PC-9 (cell line): ENCODE measurements at regions not wholly inside any gene's neighbourhood (a gene's known extent, or its start where the extent isn't known, plus 50 kb on each side); places are given as distances from the start of the nearest gene placed in this dataset.

ENCODE experiments used
- BruUV-seq: library from RNA; stranded (reverse); fragments of 400-500 nt; replicated peaks from 2 replicates; lab custom pipeline; 2021; lab: Mats Ljungman, UMichigan
- CTCF ChIA-PET: fragments of 300-600 bp; sonication (Branson Sonifier 250); formaldehyde crosslinking; loops from one replicate; lab custom pipeline; 2022; ENCODE audit warnings: antibody characterized with exemption; lab: Charles Lee
- POLR2A ChIA-PET: fragments of 300-600 bp; sonication (Branson Sonifier 250); formaldehyde crosslinking; loops from one replicate; lab custom pipeline; 2022; ENCODE audit warnings: antibody characterized with exemption; ENCODE audit not compliant: unreplicated experiment; lab: Charles Lee
- DNase-seq, 2 experiments: peaks; one replicate each; pipeline versions ENCODE4 v3.0.0 to v3.0.0-alpha.2; 2015 to 2022; ENCODE audit warnings: mixed read lengths in 1 of 2
- H2AFZ ChIP-seq: fragments of 200-600 bp; sonication (generic); 2 replicates; pipeline ENCODE4 v1.8.1; 2017; ENCODE audit warnings: antibody characterized with exemption
- H3F3A ChIP-seq: fragments of 200-600 bp; sonication (generic); 2 replicates; pipeline ENCODE4 v1.8.1; 2017; ENCODE audit warnings: antibody characterized with exemption, mild to moderate bottlenecking, low read depth; ENCODE audit not compliant: insufficient read depth
- H3K27ac ChIP-seq: fragments of 200-600 bp; sonication (generic); 2 replicates; pipeline ENCODE4 v1.6.1; 2016; ENCODE audit warnings: mixed run types
- H3K27me3 ChIP-seq: fragments of 200-600 bp; sonication (generic); 2 replicates; pipeline ENCODE4 v1.6.1; 2016; ENCODE audit warnings: low read depth, mixed run types; ENCODE audit not compliant: insufficient read depth
- H3K36me3 ChIP-seq: fragments of 200-600 bp; sonication (generic); 2 replicates; pipeline ENCODE4 v1.6.1; 2016; ENCODE audit warnings: low read depth, mixed run types
- H3K4me1 ChIP-seq: fragments of 200-600 bp; sonication (generic); replicated peaks from 2 replicates; pipeline ENCODE4 v1.6.1; 2016; ENCODE audit warnings: mixed run types; ENCODE audit not compliant: insufficient read depth
- H3K4me2 ChIP-seq: fragments of 200-600 bp; sonication (generic); 2 replicates; pipeline ENCODE4 v1.6.1; 2017; ENCODE audit warnings: mixed run types
- H3K4me3 ChIP-seq: fragments of 200-600 bp; sonication (generic); 2 replicates; pipeline ENCODE4 v1.6.1; 2016; ENCODE audit warnings: mixed run types
- H3K79me2 ChIP-seq: fragments of 200-600 bp; sonication (generic); 2 replicates; pipeline ENCODE4 v1.6.1; 2017; ENCODE audit warnings: low read depth, mixed run types
- H3K9me2 ChIP-seq: fragments of 200-600 bp; sonication (generic); 2 replicates; pipeline ENCODE4 v1.8.1; 2017; ENCODE audit warnings: mild to moderate bottlenecking; ENCODE audit not compliant: insufficient read depth
- H3K9me3 ChIP-seq: fragments of 200-600 bp; sonication (generic); 2 replicates; pipeline ENCODE4 v1.8.1; 2016; ENCODE audit warnings: low read depth; ENCODE audit not compliant: insufficient read depth
- H4K20me1 ChIP-seq: fragments of 200-600 bp; sonication (generic); 2 replicates; pipeline ENCODE4 v1.8.1; 2017; ENCODE audit not compliant: insufficient read depth
- CTCF ChIP-seq: fragments of 200-600 bp; sonication (generic); conservative IDR thresholded peaks from 2 replicates; pipeline ENCODE4 v1.6.1; 2017; ENCODE audit warnings: mixed run types, antibody characterized with exemption, mild to moderate bottlenecking, moderate library complexity
- EZH2 ChIP-seq: fragments of 200-600 bp; sonication (generic); IDR thresholded peaks from 2 replicates; pipeline ENCODE4 v1.8.0; 2017; ENCODE audit warnings: antibody characterized with exemption, low read depth
- intact Hi-C: fragments of 100-400 bp; cut with micrococcal nuclease; formaldehyde crosslinking; loops from one replicate; pipeline ENCODE4 v1.10.0; 2022; ENCODE audit not compliant: unreplicated experiment

DNA sequence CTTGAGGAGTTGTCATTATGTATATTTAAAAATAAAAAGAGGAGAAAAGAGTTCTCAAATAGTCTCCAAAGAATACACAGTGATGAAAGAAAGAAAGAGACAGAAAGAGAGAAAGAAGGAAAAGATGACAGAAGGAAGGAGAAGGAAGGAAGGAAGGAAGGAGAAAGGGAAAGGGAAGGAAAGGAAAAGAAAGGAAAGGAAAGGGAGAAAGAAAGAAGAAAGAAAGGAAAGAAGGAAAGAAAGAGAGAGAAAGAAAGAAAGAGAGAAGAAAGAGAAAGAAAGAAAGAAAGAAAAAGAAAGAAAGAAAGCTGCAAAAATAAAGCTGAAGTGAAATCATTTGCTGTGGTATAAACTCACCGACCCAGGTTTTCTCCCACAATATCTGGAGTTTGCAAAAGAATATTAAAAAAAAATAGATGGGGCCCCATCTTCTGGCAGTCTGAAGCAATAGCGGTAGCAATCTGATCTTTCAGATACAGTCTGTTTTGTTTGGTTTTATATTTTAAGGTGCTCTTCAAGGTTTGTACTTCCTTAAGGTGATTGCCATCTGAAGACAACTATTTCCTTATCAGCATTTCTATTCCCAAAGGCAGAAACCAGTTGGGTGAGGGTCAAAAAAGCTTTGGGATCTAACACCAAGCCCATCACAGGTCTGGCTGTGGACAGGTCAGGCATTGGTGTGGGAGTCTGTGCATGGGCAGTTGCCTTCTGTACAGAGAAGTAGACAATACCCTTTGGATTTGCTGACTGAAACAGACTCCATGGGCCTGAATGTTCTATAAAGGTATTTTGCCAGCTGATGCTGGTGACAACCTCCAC is 160.4 kb downstream of the CPEB2 start:
- Histone ChIP-seq H3K27ac (no peak overlapping the region), H3K27me3 (no peaks in the 10 kb centered on the region), H3K9me3 (no peaks in the 10 kb centered on the region), H3K9me2 (no peaks in the 10 kb centered on the region), H3K79me2 (no peaks in the 10 kb centered on the region), H2AFZ (no peak overlapping the region), H3K4me3 (no peak overlapping the region), H3K4me2 (no peak overlapping the region), H3K4me1 (peaks cover 15% of the 10 kb centered on the region), H3F3A (no peaks in the 10 kb centered on the region), H3K36me3 (no peaks in the 10 kb centered on the region), H4K20me1 (no peaks in the 10 kb centered on the region)
- intact Hi-C loops = loop anchor here (1.0 to 10.0 kb wide), 3 partner anchors 156 to 1506 kb away; no protein-coding TSS in a partner anchor
- BruUV-seq = no TSS peak
- peak in 1 of 2 experiments; percentile 48 for DNase-seq
- peak; percentile 51; the same call in 1 of the 2 replicates for TF ChIP-seq CTCF
- no peak for TF ChIP-seq EZH2
- ChIA-PET POLR2A (no interaction called here), CTCF (interaction anchor here (0.7 kb wide), 1 partner anchor 38 kb away, joined by 4 read pairs; no protein-coding TSS in a partner anchor)

DNA sequence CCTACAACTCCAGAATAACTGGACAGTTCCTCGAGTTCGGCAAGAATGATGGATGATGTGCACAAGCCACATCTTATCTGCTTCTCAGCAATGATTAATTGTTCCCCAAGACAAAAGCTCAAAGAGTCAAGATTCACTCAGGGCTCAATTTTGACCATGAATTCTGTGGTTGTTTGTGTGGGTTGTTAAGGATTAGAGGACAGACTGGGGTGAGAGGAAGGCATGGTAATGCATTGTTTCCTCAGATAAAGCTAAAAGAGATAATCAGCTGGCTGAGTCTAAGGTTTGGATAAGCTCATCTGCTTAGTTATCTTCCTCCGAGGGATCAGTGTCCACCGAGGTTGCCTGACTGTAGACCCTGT is 161.0 kb downstream of the CPEB2 start:
- H3K4me2 ChIP-seq = no peak overlapping the region
- H3K4me3 ChIP-seq = no peak overlapping the region
- no peak for TF ChIP-seq EZH2
- no peak for TF ChIP-seq CTCF
- DNase-seq = no peak
- H3K79me2 ChIP-seq = no peaks in the 10 kb centered on the region
- no TSS peak for BruUV-seq
- no peaks in the 10 kb centered on the region for H3K27me3 ChIP-seq
- no peaks in the 10 kb centered on the region for H3K9me2 ChIP-seq
- no peak overlapping the region for H3K27ac ChIP-seq
- ChIA-PET POLR2A (no interaction called here), CTCF (interaction anchor here (1.1 kb wide), 1 partner anchor 129 kb away, joined by 3 read pairs; no protein-coding TSS in a partner anchor)
- no peak overlapping the region for H2AFZ ChIP-seq
- no peaks in the 10 kb centered on the region for H3K36me3 ChIP-seq
- H3F3A ChIP-seq = no peaks in the 10 kb centered on the region
- H3K9me3 ChIP-seq = no peaks in the 10 kb centered on the region
- H4K20me1 ChIP-seq = no peaks in the 10 kb centered on the region
- H3K4me1 ChIP-seq = peaks cover 15% of the 10 kb centered on the region
- intact Hi-C loops = loop anchor here (2.0 to 10.0 kb wide), 2 partner anchors 288 to 1506 kb away; no protein-coding TSS in a partner anchor

- H3F3A ChIP-seq = no peaks in the 10 kb centered on the region
- H3K36me3 ChIP-seq = no peaks in the 10 kb centered on the region
- intact Hi-C loops = loop anchor here (10.0 kb wide), 1 partner anchor 290 kb away; no protein-coding TSS in a partner anchor
- H3K9me2 ChIP-seq = no peaks in the 10 kb centered on the region
- no peaks in the 10 kb centered on the region for H4K20me1 ChIP-seq
- no peaks in the 10 kb centered on the region for H3K79me2 ChIP-seq
- no TSS peak for BruUV-seq
- H3K4me2 ChIP-seq = no peak overlapping the region
- H3K27ac ChIP-seq = no peak overlapping the region
- peaks cover 15% of the 10 kb centered on the region for H3K4me1 ChIP-seq
- no peaks in the 10 kb centered on the region for H3K9me3 ChIP-seq
- CTCF ChIA-PET = no interaction called here
- H3K4me3 ChIP-seq = no peak overlapping the region
- no peak overlapping the region for H2AFZ ChIP-seq
- H3K27me3 ChIP-seq = no peaks in the 10 kb centered on the region
- DNase-seq = no peak
- POLR2A ChIA-PET = no interaction called here
- TF ChIP-seq CTCF (no peak), EZH2 (no peak)
Observed at GRCh38 chr4:15164571-15164970, 162.3 kb downstream of the CPEB2 start.
